Activated CD4-positive, alpha-beta T cell treated with anti-CD3 and anti-CD28 coated beads for 24 hours (primary cell): ENCODE measurements at regions not wholly inside any gene's neighbourhood (a gene's known extent, or its start where the extent isn't known, plus 50 kb on each side); places are given as distances from the start of the nearest gene placed in this dataset.
"Not testable (repeated sequence)": the region's sequence is repeated elsewhere in the genome, so short reads cannot be mapped to it uniquely, and the experiment has no call there.

Source experiments
- DNase-seq, 2 donors: peaks; one replicate each; pipeline ENCODE4 v3.0.0-alpha.2; 2020; ENCODE audit warnings: low read depth in 2 of 2

DNA sequence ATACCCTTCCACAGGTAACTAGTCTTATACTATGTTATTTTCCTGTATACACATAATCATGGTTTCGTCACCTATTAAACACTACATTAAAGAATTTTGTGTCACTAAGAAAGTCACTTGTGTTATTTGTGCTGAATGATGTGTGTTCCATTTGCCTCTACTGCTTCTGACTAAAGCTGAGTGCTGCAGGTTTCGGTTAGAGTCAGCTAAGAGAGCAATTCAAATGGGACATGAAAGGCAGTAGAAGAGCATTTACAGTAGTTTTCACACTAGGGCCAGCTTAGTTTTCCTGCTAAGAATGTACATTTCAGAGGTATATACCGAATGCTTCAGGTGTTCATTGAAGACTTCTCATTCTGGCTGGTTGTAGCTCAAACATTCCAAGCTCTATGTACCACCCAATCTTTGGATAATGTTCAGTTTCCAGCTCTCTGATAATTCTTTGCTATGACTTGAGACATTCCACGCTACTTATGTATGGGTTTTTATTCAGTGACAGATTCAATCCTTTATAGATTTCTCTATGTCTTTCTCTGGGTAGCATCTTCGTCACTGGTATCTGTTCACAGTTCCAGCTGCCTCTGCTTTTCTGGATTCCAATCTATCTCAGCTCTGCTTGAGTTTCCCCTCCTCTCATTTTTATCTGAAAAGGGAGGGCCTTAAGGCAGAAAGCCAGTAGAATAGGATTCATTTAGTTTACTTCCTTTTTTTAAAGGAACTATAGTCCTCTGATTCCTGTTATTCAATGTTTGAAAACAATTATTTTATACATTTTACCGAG is 164.4 kb downstream of the CXXC4 start:
- DNase-seq: no peak

DNA sequence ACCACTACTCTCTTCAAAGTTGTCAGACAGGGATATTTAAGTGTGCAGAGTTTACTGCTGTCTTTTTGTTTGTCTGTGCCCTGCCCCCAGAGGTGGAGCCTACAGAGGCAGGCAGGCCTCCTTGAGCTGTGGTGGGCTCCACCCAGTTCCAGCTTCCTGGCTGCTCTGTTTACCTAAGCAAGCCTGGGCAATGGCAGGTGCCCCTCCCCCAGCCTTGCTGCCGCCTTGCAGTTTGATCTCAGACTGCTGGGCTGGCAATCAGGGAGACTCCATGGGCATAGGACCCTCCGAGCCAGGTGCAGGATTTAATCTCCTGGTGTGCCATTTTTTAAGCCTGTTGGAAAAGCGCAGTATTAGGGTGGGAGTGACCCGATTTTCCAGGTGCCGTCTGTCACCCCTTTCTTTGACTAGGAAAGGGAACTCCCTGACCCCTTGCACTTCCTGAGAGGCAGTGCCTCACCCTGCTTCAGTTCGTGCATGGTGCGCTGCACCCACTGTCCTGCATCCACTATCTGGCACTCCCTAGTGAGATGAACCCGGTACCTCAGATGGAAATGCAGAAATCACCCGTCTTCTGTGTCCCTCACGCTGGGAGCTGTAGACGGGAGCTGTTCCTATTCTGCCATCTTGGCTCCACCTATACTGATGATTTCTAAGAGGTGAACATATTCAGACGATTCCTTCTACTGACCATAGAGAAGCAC is 167.6 kb downstream of the CXXC4 start:
- DNase-seq: not testable (repeated sequence)

- DNase-seq: no peak
Measured at GRCh38 chr4:104302731-104303130, 192.0 kb downstream of the CXXC4 start.

GRCh38 chr4:104294811-104295210 is 199.9 kb downstream of the CXXC4 start:
- no peak for DNase-seq

GRCh38 chr4:104286867-104287266 is 207.8 kb downstream of the CXXC4 start:
- DNase-seq: no peak

- no peak for DNase-seq
Measured at GRCh38 chr4:104283303-104283702, 211.4 kb downstream of the CXXC4 start.

DNA sequence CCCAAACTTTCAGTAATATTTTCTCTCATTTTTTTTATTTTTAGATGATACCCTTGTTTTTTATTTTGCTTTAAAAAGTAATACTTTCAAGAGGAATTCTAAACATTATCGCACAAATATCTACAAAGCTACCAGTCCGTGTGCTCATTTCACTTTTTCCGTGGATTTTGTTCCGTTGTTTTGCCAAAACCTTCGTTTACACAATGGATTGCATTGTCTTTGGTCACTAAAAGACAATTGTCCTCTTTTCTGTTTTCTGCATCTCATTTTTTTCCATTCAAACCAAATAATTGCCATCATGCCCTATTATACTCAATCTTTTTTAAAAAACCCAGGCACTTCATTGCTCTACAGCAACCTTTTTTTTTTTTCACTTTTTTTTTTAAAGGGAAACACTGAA is 214.9 kb downstream of the CXXC4 start:
- no peak for DNase-seq

DNA sequence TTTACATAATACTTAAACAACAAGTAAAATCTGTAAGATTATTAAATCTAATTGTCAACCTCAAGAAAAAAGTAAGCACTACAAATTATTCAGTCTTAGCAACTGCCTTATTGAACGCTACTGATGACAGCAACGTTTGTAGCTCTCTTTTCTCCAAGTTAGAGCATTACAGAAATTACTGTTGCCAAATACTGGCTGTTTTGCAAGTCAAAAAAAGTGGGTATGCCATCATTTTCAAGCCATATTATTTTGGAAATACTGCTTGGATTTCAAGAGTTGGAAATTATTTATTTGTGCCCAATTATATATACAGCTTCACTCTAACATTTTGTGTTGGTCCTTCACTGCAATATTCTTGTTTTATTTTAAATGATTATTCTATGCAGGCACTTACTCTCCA is 221.7 kb downstream of the CXXC4 start:
- no peak for DNase-seq

DNA sequence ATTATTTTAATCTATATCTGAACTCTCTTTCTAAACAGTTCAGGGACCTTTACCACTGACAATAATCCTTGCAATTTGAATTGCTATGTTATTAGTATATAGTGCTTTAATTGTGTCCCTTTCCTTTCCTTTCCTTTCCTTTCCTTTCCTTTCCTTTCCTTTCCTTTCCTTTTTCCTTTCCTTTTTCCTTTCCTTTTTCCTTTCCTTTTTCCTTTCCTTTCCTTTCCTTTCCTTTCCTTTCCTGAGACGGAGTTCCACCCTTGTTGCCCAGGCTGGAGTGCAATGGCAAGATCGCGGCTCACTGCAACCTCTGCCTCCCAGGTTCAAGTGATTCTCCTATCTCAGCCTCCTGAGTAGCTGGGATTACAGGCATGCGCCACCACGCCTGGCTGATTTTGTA is 225.1 kb downstream of the CXXC4 start:
- not testable (repeated sequence) for DNase-seq

- no peak for DNase-seq
Measured at GRCh38 chr4:104263100-104263499, 231.6 kb downstream of the CXXC4 start.

DNA sequence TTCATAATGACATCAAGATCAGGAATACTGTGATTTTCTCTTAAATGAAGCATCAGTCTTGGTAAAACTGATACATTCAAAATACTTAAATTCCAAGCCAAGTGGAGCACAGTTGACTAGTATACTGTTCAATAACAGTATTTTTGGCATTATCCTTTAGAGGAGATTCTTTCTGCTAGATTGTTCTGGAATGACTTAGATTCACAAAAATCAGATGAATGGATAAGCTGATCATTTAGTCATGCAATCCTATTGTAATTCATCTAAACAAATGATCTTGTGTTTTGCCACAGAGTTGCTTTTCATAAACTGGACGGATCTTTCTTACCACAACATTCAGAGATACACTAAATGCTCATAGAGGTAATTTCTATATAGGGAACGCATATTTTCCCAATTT is 232.0 kb downstream of the CXXC4 start:
- DNase-seq: no peak

DNA sequence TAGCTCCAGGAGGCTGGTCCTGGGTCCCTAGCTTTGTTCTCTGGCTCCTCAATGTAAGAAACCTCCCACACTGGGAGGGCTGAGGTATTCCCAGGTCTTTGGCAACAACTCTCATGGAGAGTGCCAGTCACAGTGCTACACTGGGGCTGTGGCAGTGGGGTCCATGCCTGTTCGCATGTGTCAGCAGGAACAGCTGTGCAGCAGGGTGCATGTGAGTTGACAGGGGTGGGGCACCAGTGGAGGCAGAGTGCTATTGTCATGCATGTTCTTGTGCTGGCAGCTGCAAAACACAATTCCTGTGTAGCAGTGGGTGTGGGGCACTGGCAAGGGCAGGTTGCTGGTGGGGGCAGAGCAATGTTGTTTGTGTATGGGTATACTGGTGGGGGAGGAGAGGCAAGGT is 246.0 kb downstream of the CXXC4 start:
- no peak for DNase-seq

DNA sequence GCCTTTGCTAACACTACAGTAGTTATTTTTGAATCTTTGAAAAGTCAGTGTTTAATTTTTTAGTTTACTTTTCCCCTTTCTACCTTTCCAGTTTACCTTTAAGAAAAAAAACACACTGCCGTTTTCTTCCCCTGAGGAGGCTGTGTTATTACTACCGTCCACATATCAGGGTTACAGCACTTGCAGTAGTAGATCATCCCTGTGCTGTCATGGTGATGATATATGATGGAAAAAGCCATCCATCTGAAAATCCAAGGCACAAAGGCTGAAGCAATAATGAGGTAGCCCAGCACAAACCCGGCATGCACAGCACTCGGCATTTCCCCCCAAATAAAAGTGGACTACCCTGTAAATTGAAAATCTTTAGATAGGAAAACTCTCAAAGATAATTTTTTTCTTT is 258.7 kb downstream of the CXXC4 start:
- no peak for DNase-seq

- DNase-seq: no peak
Measured at GRCh38 chr4:104217526-104217925, 277.2 kb downstream of the CXXC4 start.

GRCh38 chr4:104211657-104212056 is 283.0 kb downstream of the CXXC4 start:
- no peak for DNase-seq

DNA sequence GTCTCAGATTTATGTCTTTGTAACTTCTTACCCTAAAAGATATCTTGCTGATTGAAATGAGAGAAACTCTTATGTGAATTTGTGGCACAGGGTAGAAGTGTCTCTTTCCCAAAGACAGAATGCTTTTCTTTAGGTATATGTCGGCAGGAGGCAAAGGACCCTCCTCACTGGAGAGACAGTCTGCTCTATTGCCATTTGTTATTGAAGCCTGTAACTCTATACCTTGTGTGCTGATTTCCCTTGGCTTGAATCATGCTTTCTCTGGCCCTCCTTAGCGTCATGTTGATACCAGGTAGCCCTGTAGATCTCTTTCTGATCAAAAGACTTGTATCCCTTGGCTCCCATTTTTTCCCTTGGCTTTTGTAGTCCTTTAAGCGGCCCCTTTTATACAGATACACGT is 284.3 kb downstream of the CXXC4 start:
- no peak for DNase-seq

DNA sequence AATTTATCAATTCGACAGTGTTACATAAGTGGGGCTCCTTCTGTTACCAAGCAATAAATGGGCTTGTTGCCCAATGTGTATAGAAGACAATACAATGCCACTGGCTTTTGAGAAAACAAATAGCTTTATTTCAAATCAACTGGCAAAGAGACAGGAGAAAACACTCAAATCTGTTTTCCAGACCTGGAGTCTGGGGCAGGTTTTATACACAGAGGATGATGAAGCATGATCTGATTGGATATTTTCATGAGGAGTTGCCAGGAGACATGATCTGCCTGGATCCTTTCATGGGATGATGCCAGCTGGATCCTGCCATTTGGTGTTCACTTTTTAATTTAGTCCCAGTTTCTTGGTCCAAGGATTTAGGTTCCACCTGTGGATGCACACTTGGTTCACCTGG is 287.9 kb downstream of the CXXC4 start:
- DNase-seq: no peak

DNA sequence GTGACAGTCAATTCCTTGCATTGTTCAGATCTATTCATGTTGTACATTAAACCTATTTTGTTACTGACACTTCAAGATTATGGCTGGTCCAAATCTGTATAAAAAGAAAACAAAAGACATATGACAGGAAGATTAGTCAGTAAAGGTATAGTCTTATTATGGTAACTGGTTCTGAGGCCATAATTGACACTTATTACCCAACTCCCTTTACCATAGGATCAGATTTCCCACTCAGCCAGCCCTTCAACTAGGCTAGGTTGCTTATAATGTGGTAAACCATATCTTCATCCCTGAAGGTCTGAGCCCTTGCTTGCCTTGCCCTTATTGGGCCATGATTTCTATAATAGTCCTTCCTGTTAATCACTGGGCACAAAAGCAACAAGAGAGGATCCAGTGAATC is 289.6 kb downstream of the CXXC4 start:
- no peak for DNase-seq

- no peak for DNase-seq
Measured at GRCh38 chr4:104188301-104188700, 306.4 kb downstream of the CXXC4 start.

GRCh38 chr4:104169437-104169836 is 325.3 kb downstream of the CXXC4 start:
- no peak for DNase-seq

GRCh38 chr4:104166749-104167148 is 327.9 kb downstream of the CXXC4 start:
- no peak for DNase-seq

DNA sequence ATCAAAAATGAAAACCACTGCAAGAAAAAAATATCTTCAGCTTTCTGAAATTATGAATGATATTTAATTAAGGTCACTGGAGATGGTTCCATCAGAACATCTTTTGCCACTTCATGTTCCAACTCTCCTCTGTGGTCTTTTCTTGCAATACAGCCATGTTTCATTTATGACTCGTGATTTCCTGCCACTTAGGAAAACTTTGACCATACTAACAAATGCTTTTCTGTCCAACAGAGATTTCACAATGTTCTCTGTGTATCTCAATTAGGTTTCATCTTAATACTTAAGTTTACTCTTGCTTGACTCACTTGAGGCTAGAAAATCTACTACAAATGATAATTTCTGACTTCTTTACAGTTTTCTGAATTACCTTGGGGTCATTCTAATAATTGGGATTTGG is 330.9 kb downstream of the CXXC4 start:
- DNase-seq: no peak

GRCh38 chr4:104146048-104146447 is 348.6 kb downstream of the CXXC4 start:
- no peak for DNase-seq

DNA sequence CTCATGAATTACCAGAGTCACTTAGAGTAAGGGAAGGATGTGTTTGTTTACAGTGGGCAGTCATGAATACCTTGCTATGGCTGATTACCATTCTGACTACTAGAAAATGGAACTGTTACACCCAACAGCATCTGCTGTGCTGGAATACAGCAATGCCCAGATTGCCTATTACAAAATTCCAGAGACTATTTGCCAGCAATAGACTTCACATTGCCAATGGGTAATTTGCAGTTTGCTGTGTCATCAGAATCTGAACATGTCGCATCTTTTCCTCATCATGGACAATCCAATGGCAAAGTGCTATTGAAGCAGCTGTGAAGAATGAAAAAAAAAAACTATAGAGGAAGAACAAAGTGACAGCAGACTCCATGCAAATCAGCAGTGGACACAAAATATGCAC is 356.6 kb downstream of the CXXC4 start:
- DNase-seq: no peak
